Heart right ventricle (tissue), 16 donors: ENCODE measurements at regions not wholly inside any gene's neighbourhood (a gene's known extent, or its start where the extent isn't known, plus 50 kb on each side); places are given as distances from the start of the nearest gene placed in this dataset.

Experiments
- ATAC-seq, 8 donors: fragments of 200-7000 bp; cut with Tn5 transposase; one replicate each; pipeline ENCODE4 v1.9.1; 2020; ENCODE audit warnings: mild to moderate bottlenecking in 8 of 8, moderate library complexity in 8 of 8, moderate number of reproducible peaks in 1 of 8
- DNase-seq, 2 donors: peaks; one replicate each; pipeline ENCODE4 v3.0.0-alpha.2; 2020
- H3K27ac ChIP-seq, 10 donors: fragments of 200-600 bp; sonication (generic) in 2 of 10; one replicate each; pipeline versions ENCODE4 v1.5.0 to v1.8.0; 2020 to 2022; ENCODE audit warnings: mild to moderate bottlenecking in 3 of 10
- H3K27me3 ChIP-seq, 7 donors: fragments of 200-600 bp; one replicate each; pipeline ENCODE4 v1.8.0; 2021 to 2022; ENCODE audit warnings: mild to moderate bottlenecking in 2 of 7
- H3K36me3 ChIP-seq, 9 donors: fragments of 200-600 bp; sonication (generic) in 1 of 9; one replicate each; pipeline versions ENCODE4 v1.5.0 to v1.8.0; 2020 to 2022; ENCODE audit warnings: mild to moderate bottlenecking in 2 of 9
- H3K4me1 ChIP-seq, 9 donors: fragments of 200-600 bp; sonication (generic) in 1 of 9; one replicate each; pipeline versions ENCODE4 v1.5.0 to v1.8.0; 2020 to 2022; ENCODE audit warnings: mild to moderate bottlenecking in 4 of 9
- H3K4me3 ChIP-seq, 10 donors: fragments of 200-600 bp; sonication (generic) in 2 of 10; one replicate each; pipeline versions ENCODE4 v1.5.0 to v1.8.0; 2020 to 2022; ENCODE audit warnings: mild to moderate bottlenecking in 7 of 10, moderate library complexity in 2 of 10
- H3K9me3 ChIP-seq, 11 donors: fragments of 200-600 bp in 10 of 11; sonication (generic) in 2 of 11; one replicate each; pipeline versions ENCODE4 v1.5.0 to v1.8.0; 2013 to 2022; ENCODE audit warnings: mild to moderate bottlenecking in 2 of 11, control low read depth in 1 of 11, moderate library complexity in 1 of 11
- CTCF ChIP-seq, 9 donors: fragments of 200-600 bp; sonication (generic) in 2 of 9; IDR thresholded peaks; one replicate each; pipeline versions ENCODE4 v1.5.0 to v1.8.0; 2021 to 2022; ENCODE audit warnings: antibody characterized with exemption in 9 of 9, mild to moderate bottlenecking in 5 of 9, moderate library complexity in 1 of 9
- WGBS, 2 donors: extraction: QIAGEN DNeasy Blood & Tissue Kit; methylation state at CpG; one replicate each; pipeline ENCODE4 v1.1.7; 2013; ENCODE audit warnings: inconsistent platforms in 1 of 2; 5-methylcytosine and 5-hydroxymethylcytosine counted together
- intact Hi-C, 10 donors: fragments of 100-400 bp; cut with DNase I; formaldehyde crosslinking; loops; one replicate each; pipeline versions ENCODE4 v1.11.1 to v1.14.2; 2022
- donor health status: Arrhythmogenic right ventricular cardiomyopathy.
- donor health status: ischemic (EF 13 %, LVEDD 7.1; RV severe dilation, severe dysfunction).
- donor health status: healthy with polysubstance abuse.
- donor health status: DM: no; HTN: yes; CAD: no.
- donor health status: DM: no; HTN: no; CAD: no.
- donor health status: ischemic (EF 25% LVEDD 6.9; RV normal size, moderate dysfunction).
- donor health status: ischemic (EF 25% LVEDD 5.7; RV mildly dilated, moderate dysfunction).
- donor health status: healthy.
- donor health status: DM: yes; HTN: yes; CAD: no.
- donor health status: Ischemic cardiomyopathy.
- donor health status: ischemic (EF 35%, LVEDD 5.7; RV mildly dilated, moderate dysfunction).
- donor health status: nonischemic (EF 11% LVEDD 7.7; RV severe dilation, severe dysfunction).
- donor health status: DM: yes; HTN: yes; CAD: no.
- donor health status: PGD.
- donor health status: ischemic (EF 29% LVEDD 5.4; RV normal size, mild dysfunction).
- donor health status: nonischemic (EF 23%, LVEDD 6.1; RV moderate dilation, normal function).

- WGBS, 2 donors: 93 to 95% methylated on average over 1 of the region's 1 CpG
- Histone ChIP-seq H3K4me3 (no peak overlapping the region), H3K36me3 (no peaks in the 10 kb centered on the region), H3K4me1 (no peaks in the 10 kb centered on the region), H3K27ac (no peak overlapping the region), H3K27me3 (no peaks in the 10 kb centered on the region), H3K9me3 (peaks cover 0 to 22% (median 7%) of the 10 kb centered on the region in 11 donors)
- no peak for DNase-seq
- intact Hi-C loops: no loop called here
- no peak for TF ChIP-seq CTCF (IDR thresholded peaks at IDR 0.05)
- ATAC-seq: no peak
Observed at GRCh38 chr13:83298617-83299016, 583.7 kb downstream of the SLITRK1 start.

DNA sequence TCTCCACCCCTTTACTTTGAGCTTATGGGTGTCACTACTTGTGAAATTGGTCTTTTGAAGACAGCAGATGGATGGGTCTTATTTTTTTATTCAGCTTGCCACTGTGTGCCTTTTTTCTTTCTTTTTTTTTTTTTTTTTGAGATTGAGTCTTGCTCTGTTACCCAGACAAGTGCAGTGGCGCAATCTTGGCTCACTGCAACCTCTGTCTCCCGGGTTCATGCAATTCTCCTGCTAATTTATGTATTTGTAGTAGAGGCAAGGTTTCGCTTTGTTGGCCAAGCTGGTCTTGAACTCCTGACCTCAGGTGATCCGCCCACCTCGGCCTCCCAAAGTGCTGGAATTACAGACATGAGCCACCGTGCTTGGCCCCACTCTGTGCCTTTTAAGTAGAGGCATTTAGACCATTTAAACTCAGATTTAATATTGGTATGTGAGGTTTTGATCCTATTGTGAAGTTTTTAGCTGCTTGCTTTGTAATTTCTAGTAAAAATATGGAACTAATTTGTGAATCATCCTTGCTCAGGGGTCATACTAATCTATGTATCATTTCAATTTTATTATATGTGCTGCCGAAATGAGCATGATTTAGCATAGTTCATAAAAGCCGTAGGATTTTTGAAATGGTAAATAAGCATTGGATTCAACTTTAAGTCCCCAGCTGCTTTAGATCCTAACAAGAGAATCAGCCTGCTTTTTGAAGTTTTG, 584.5 kb downstream of the SLITRK1 start:
- WGBS, 2 donors: 80 to 82% methylated on average over 8 of the region's 8 CpGs
- H3K27me3 ChIP-seq: no peaks in the 10 kb centered on the region
- TF ChIP-seq CTCF (IDR thresholded peaks at IDR 0.05): no peak
- ATAC-seq (no peak), DNase-seq (no peak)
- no peak overlapping the region for H3K27ac ChIP-seq
- H3K4me1 ChIP-seq: no peaks in the 10 kb centered on the region
- H3K9me3 ChIP-seq: peaks cover 0 to 27% (median 10%) of the 10 kb centered on the region in 11 donors
- intact Hi-C loops: no loop called here
- no peak overlapping the region for H3K4me3 ChIP-seq
- no peaks in the 10 kb centered on the region for H3K36me3 ChIP-seq

DNA sequence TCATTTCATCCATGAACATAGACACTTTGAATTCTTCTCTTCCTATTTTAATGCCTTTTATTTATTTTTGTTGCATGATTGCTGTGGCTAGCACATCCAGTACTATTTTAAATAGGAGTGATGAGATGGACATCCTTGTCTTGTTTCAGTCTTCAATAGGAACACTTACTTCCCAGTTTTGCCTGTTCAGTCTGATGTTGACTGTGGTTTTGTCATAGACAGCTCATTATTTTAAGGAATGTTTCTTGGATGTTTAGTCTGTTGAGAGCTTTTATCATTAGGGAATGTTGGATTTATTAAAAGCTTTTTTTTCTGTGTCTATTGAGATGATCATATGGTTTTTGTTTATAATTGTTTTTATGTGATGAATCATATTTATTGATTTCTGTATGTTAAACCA, 586.6 kb downstream of the SLITRK1 start:
- Histone ChIP-seq H3K27me3 (no peaks in the 10 kb centered on the region), H3K4me3 (no peak overlapping the region), H3K27ac (no peak overlapping the region), H3K36me3 (no peaks in the 10 kb centered on the region), H3K4me1 (no peaks in the 10 kb centered on the region), H3K9me3 (peaks cover 0 to 29% (median 10%) of the 10 kb centered on the region in 11 donors)
- DNase-seq: no peak
- TF ChIP-seq CTCF (IDR thresholded peaks at IDR 0.05): no peak
- ATAC-seq: no peak
- intact Hi-C loops: no loop called here

DNA sequence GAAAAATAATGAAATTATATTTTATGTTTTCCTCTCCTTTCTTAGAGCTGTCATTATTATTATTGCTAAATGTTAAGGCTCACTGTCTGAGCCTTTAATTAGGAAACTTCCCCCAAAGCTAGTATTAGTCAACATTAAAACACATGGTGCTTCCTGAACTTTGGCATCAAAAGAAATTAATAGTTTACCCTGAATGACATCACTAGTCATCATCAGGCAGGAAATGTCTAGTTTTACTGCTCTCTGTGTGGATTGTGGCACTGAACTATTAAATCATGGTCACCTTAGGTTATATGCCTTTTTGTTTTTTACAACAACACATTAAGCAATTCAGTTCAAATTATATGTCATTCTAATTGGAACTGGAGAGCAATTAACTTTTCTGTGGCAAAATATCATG, 595.5 kb downstream of the SLITRK1 start:
- intact Hi-C loops: no loop called here
- no peaks in the 10 kb centered on the region for H3K4me1 ChIP-seq
- peaks cover 0 to 7% (median 0%) of the 10 kb centered on the region in 11 donors for H3K9me3 ChIP-seq
- no peaks in the 10 kb centered on the region for H3K27me3 ChIP-seq
- DNase-seq (no peak), ATAC-seq (no peak)
- no peak overlapping the region for H3K27ac ChIP-seq
- H3K36me3 ChIP-seq: no peaks in the 10 kb centered on the region
- no peak overlapping the region for H3K4me3 ChIP-seq
- TF ChIP-seq CTCF (IDR thresholded peaks at IDR 0.05): no peak
